GM18505 (cell line): ENCODE measurements at regions not wholly inside any gene's neighbourhood (a gene's known extent, or its start where the extent isn't known, plus 50 kb on each side); places are given as distances from the start of the nearest gene placed in this dataset.

ENCODE experiments used
- ATAC-seq: cut with Tn5 transposase; IDR thresholded peaks from one replicate; pipeline ENCODE4 v1.9.1; 2021; ENCODE audit not compliant: unreplicated experiment
- POLR2A ChIP-seq: IDR thresholded peaks from 4 replicates; pipeline ENCODE4 v1.6.1; 2011; ENCODE audit warnings: borderline replicate concordance; ENCODE audit not compliant: insufficient read depth, insufficient read length; ENCODE audit errors: extremely low read depth

- no peak for TF ChIP-seq POLR2A
- ATAC-seq = no peak
Observed at GRCh38 chr18:44624052-44624451, 56.6 kb upstream of the SETBP1 start.

GRCh38 chr18:44625386-44625785, 55.3 kb upstream of the SETBP1 start:
- ATAC-seq = no peak
- TF ChIP-seq POLR2A = no peak

DNA sequence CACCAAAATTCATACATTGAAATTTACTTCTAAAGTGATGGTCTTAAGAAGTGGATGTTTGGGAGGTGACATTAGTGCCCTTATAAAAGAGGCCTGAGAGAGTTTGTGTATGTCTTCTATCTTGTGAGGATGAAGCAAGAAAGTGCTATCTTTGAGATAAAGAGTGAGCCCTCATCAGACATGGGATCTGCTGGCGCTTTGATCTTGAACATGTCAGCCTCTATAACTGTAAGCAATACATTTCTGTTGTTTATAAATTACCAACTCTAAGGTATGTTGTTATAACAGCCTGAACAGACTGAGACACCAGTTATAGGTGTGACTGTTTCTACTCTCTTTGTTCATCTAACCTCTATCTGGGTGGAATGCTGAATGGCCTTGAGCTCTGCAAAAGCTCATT, 54.5 kb upstream of the SETBP1 start:
- TF ChIP-seq POLR2A = no peak

GRCh38 chr18:44626807-44627206, 53.9 kb upstream of the SETBP1 start:
- no peak for TF ChIP-seq POLR2A
- ATAC-seq = no peak

More for the DNA sequence above, 54.5 kb upstream of the SETBP1 start:
- no peak for ATAC-seq

DNA sequence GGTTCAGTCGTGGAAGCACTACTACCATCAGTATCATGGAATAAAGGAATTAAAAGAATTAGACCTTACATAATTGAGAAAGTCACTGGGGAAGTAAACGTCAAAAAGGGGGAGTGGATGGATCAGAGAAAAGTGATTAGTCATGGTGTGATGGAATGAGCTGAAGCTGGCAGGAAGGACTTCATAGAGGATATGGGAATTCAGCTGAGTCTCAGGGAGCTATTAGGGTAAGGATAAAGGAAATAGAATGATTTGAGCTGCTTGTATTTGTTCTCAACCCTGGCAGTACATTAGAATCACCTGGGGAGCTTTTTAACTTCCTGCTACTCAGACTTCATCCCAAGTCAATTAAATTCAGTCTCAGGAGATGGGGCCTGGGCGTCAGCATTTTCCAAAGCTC, 53.4 kb upstream of the SETBP1 start:
- no peak for ATAC-seq

DNA sequence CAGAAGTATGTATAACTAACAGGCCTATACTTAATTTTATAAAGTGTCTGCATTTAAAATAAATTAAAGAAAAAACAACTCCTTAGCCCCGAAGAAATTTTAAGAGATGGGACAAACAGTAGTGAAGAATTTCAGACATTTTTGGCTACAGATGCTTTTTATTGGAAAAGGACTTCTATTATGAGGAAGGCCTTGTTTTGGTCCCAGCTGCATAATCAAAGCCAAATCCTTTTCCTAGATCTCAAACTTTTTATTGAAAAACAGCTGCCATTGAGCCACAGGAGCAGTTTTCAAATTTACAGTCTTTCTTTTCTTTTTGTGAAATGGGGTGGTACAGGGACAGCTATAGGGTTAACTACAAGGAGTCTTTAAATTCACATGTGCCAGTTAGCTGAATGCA, 51.3 kb upstream of the SETBP1 start:
- no peak for TF ChIP-seq POLR2A
- no peak for ATAC-seq

More for the DNA sequence above, 53.4 kb upstream of the SETBP1 start:
- TF ChIP-seq POLR2A = no peak

GRCh38 chr18:44630118-44630517, 50.6 kb upstream of the SETBP1 start:
- TF ChIP-seq POLR2A = no peak
- ATAC-seq = no peak
